ENCODE measurements at regions not wholly inside any gene's neighbourhood (a gene's known extent, or its start where the extent isn't known, plus 50 kb on each side); places are given as distances from the start of the nearest gene placed in this dataset.

- ATAC-seq = no peak
These were observed 77.0 kb downstream of the C5orf15 start for GRCh38 chr5:133891390-133891789.

GRCh38 chr5:133890776-133891280 is 77.6 kb downstream of the C5orf15 start:
- intact Hi-C loops (cut with DNase I) = no loop called here
- DNase-seq (no peak), ATAC-seq (no peak)
- Histone ChIP-seq H3K4me1 (no peaks in the 10 kb centered on the region), H3K4me3 (no peak overlapping the region), H3K27ac (no peak overlapping the region), H3K27me3 (no peaks in the 10 kb centered on the region), H3K36me3 (no peaks in the 10 kb centered on the region), H3K9me3 (no peaks in the 10 kb centered on the region)
- 50% methylated on average over 1 of the region's 1 CpG for WGBS (ENCODE audit: insufficient coverage, low coverage, low lambda C conversion rate, missing lambda C conversion rate)
- TF ChIP-seq POLR2A (IDR thresholded peaks at IDR 0.05) = no peak
- TF ChIP-seq CTCF (IDR thresholded peaks at IDR 0.05) = no peak

More at GRCh38 chr5:133891390-133891789, 77.0 kb downstream of the C5orf15 start:
- TF ChIP-seq CTCF (IDR thresholded peaks at IDR 0.05) (no peak), POLR2A (IDR thresholded peaks at IDR 0.05) (no peak)
- H3K4me1 ChIP-seq = no peaks in the 10 kb centered on the region
- no peak for DNase-seq
- intact Hi-C loops (cut with DNase I) = no loop called here
- no peak overlapping the region for H3K4me3 ChIP-seq
- H3K27me3 ChIP-seq = no peaks in the 10 kb centered on the region
- no peaks in the 10 kb centered on the region for H3K9me3 ChIP-seq
- H3K27ac ChIP-seq = no peak overlapping the region
- WGBS (ENCODE audit: insufficient coverage, low coverage, low lambda C conversion rate, missing lambda C conversion rate) = no CpG with 5 or more reads among the region's 5 CpGs
- no peaks in the 10 kb centered on the region for H3K36me3 ChIP-seq

- no peaks in the 10 kb centered on the region for H3K9me3 ChIP-seq
- no peaks in the 10 kb centered on the region for H3K27me3 ChIP-seq
- no peaks in the 10 kb centered on the region for H3K4me1 ChIP-seq
- TF ChIP-seq POLR2A (IDR thresholded peaks at IDR 0.05) (no peak), CTCF (IDR thresholded peaks at IDR 0.05) (no peak)
- no peaks in the 10 kb centered on the region for H3K36me3 ChIP-seq
- H3K27ac ChIP-seq = no peak overlapping the region
- H3K4me3 ChIP-seq = no peak overlapping the region
- intact Hi-C loops (cut with DNase I) = no loop called here
- 52% methylated on average over 1 of the region's 2 CpGs for WGBS (ENCODE audit: insufficient coverage, low coverage, low lambda C conversion rate, missing lambda C conversion rate)
- DNase-seq (no peak), ATAC-seq (no peak)
These were observed 78.1 kb downstream of the C5orf15 start for GRCh38 chr5:133890314-133890713.

- Histone ChIP-seq H3K4me3 (no peak overlapping the region), H3K27me3 (no peaks in the 10 kb centered on the region), H3K36me3 (no peaks in the 10 kb centered on the region), H3K4me1 (no peaks in the 10 kb centered on the region), H3K9me3 (no peaks in the 10 kb centered on the region), H3K27ac (no peak overlapping the region)
- ATAC-seq (no peak), DNase-seq (no peak)
- TF ChIP-seq POLR2A (IDR thresholded peaks at IDR 0.05) = no peak
- no peak for TF ChIP-seq CTCF (IDR thresholded peaks at IDR 0.05)
- WGBS (ENCODE audit: insufficient coverage, low coverage, low lambda C conversion rate, missing lambda C conversion rate) = 89% methylated on average over 5 of the region's 6 CpGs
- intact Hi-C loops (cut with DNase I) = no loop called here
These were observed 79.0 kb downstream of the C5orf15 start for GRCh38 chr5:133889271-133889905.

Measured in right lobe of liver (tissue), 6 donors.